HG03039 (cell line): ENCODE measurements at regions not wholly inside any gene's neighbourhood (a gene's known extent, or its start where the extent isn't known, plus 50 kb on each side); places are given as distances from the start of the nearest gene placed in this dataset.
"Not testable (repeated sequence)": the region's sequence is repeated elsewhere in the genome, so short reads cannot be mapped to it uniquely, and the experiment has no call there.

ENCODE experiments used
- ATAC-seq: cut with Tn5 transposase; IDR thresholded peaks from one replicate; pipeline ENCODE4 v1.9.1; 2021; ENCODE audit warnings: mild to moderate bottlenecking, moderate library complexity; ENCODE audit not compliant: unreplicated experiment

GRCh38 chr18:43793910-43794309 lies 516.6 kb upstream of the SYT4 start:
- no peak for ATAC-seq

- no peak for ATAC-seq
Measured at GRCh38 chr18:43794363-43794762, 517.1 kb upstream of the SYT4 start.

GRCh38 chr18:43797347-43797746 lies 520.1 kb upstream of the SYT4 start:
- no peak for ATAC-seq

- ATAC-seq, result no peak
Measured at GRCh38 chr18:43800584-43800983, 523.3 kb upstream of the SYT4 start.

GRCh38 chr18:43805646-43806194 lies 528.4 kb upstream of the SYT4 start:
- no peak for ATAC-seq

GRCh38 chr18:43812627-43813026 lies 535.3 kb upstream of the SYT4 start:
- no peak for ATAC-seq

GRCh38 chr18:43819397-43819796 lies 542.1 kb upstream of the SYT4 start:
- ATAC-seq, result no peak

- ATAC-seq, result no peak
Measured at GRCh38 chr18:43819873-43820272, 542.6 kb upstream of the SYT4 start.

- no peak for ATAC-seq
Measured at GRCh38 chr18:43825768-43826167, 548.5 kb upstream of the SYT4 start.

- no peak for ATAC-seq
Measured at GRCh38 chr18:43826215-43826614, 548.9 kb upstream of the SYT4 start.

GRCh38 chr18:43827311-43827710 lies 550.0 kb upstream of the SYT4 start:
- no peak for ATAC-seq

- ATAC-seq, result no peak
Measured at GRCh38 chr18:43830303-43830702, 553.0 kb upstream of the SYT4 start.

- ATAC-seq, result no peak
Measured at GRCh38 chr18:43830947-43831346, 553.7 kb upstream of the SYT4 start.

GRCh38 chr18:43846299-43846698 lies 569.0 kb upstream of the SYT4 start:
- ATAC-seq, result no peak

- ATAC-seq, result no peak
Measured at GRCh38 chr18:43847164-43848091, 570.1 kb upstream of the SYT4 start.

GRCh38 chr18:43849831-43850230 lies 572.5 kb upstream of the SYT4 start:
- ATAC-seq, result not testable (repeated sequence)

GRCh38 chr18:43855376-43855775 lies 578.1 kb upstream of the SYT4 start:
- no peak for ATAC-seq

GRCh38 chr18:43863180-43863579 lies 585.9 kb upstream of the SYT4 start:
- ATAC-seq, result no peak

- ATAC-seq, result no peak
Measured at GRCh38 chr18:43866696-43867095, 589.4 kb upstream of the SYT4 start.

GRCh38 chr18:43868497-43868995 lies 591.3 kb upstream of the SYT4 start:
- ATAC-seq, result no peak

- ATAC-seq, result no peak
Measured at GRCh38 chr18:43869451-43870008, 592.2 kb upstream of the SYT4 start.

- ATAC-seq, result no peak
Measured at GRCh38 chr18:43870626-43871025, 593.3 kb upstream of the SYT4 start.
